Lung (tissue), 11 donors: ENCODE measurements at regions not wholly inside any gene's neighbourhood (a gene's known extent, or its start where the extent isn't known, plus 50 kb on each side); places are given as distances from the start of the nearest gene placed in this dataset.

ENCODE experiments used
- ATAC-seq: fragments of 200-7000 bp; cut with Tn5 transposase; one replicate; pipeline ENCODE4 v1.9.1; 2020; ENCODE audit warnings: moderate number of reproducible peaks; ENCODE audit not compliant: insufficient read depth, low FRiP score
- DNase-seq, 3 donors: peaks; one replicate each; pipeline ENCODE4 v3.0.0-alpha.2; 2013 to 2017
- H3K27ac ChIP-seq, 2 donors: one replicate each; pipeline ENCODE4 v1.5.1; 2013; ENCODE audit warnings: mild to moderate bottlenecking in 2 of 2, moderate library complexity in 2 of 2, control low read depth in 1 of 2, inconsistent platforms in 1 of 2, low read depth in 1 of 2, low read length in 1 of 2
- H3K27me3 ChIP-seq, 3 donors: one replicate each; pipeline ENCODE4 v1.5.1; 2013; ENCODE audit warnings: low read length in 2 of 3; ENCODE audit not compliant: control insufficient read depth in 3 of 3, insufficient read depth in 3 of 3
- H3K36me3 ChIP-seq, 4 donors: one replicate each; pipeline ENCODE4 v1.5.1; 2013; ENCODE audit warnings: low read length in 4 of 4, mild to moderate bottlenecking in 1 of 4, moderate library complexity in 1 of 4; ENCODE audit not compliant: control insufficient read depth in 4 of 4, insufficient read depth in 4 of 4
- H3K4me1 ChIP-seq, 5 donors: one replicate each; pipeline ENCODE4 v1.5.1; 2013; ENCODE audit warnings: low read length in 5 of 5, mild to moderate bottlenecking in 2 of 5, moderate library complexity in 1 of 5; ENCODE audit not compliant: control insufficient read depth in 5 of 5, insufficient read depth in 5 of 5
- H3K4me3 ChIP-seq: one replicate; pipeline ENCODE4 v1.5.1; 2013; ENCODE audit warnings: mild to moderate bottlenecking, control low read depth, moderate library complexity
- H3K9ac ChIP-seq, 2 donors: one replicate each; pipeline ENCODE4 v1.5.1; 2013; ENCODE audit warnings: low read length in 2 of 2, control low read depth in 1 of 2; ENCODE audit not compliant: insufficient read depth in 1 of 2
- H3K9me3 ChIP-seq, 4 donors: one replicate each; pipeline ENCODE4 v1.5.1; 2013; ENCODE audit warnings: low read length in 3 of 4, mild to moderate bottlenecking in 1 of 4, moderate library complexity in 1 of 4; ENCODE audit not compliant: control insufficient read depth in 4 of 4, insufficient read depth in 3 of 4
- WGBS, 2 donors: extraction: QIAGEN DNeasy Blood & Tissue Kit; methylation state at CpG; one replicate each; pipeline ENCODE4 v1.1.7; 2013; 5-methylcytosine and 5-hydroxymethylcytosine counted together
- TF ChIP-seq, protein P1 (sequence below): IDR thresholded peaks from 2 replicates; pipeline ENCODE4 v1.5.1; 2012; ENCODE audit warnings: mild to moderate bottlenecking; ENCODE audit errors: control extremely low read depth, extremely low read depth
- donor health status: control.
- donor health status: control.
- donor health status: Bipolar disorder and iron deficiency.
- donor health status: healthy.
- donor health status: DM: yes; HTN: yes; CAD: no.

DNA sequence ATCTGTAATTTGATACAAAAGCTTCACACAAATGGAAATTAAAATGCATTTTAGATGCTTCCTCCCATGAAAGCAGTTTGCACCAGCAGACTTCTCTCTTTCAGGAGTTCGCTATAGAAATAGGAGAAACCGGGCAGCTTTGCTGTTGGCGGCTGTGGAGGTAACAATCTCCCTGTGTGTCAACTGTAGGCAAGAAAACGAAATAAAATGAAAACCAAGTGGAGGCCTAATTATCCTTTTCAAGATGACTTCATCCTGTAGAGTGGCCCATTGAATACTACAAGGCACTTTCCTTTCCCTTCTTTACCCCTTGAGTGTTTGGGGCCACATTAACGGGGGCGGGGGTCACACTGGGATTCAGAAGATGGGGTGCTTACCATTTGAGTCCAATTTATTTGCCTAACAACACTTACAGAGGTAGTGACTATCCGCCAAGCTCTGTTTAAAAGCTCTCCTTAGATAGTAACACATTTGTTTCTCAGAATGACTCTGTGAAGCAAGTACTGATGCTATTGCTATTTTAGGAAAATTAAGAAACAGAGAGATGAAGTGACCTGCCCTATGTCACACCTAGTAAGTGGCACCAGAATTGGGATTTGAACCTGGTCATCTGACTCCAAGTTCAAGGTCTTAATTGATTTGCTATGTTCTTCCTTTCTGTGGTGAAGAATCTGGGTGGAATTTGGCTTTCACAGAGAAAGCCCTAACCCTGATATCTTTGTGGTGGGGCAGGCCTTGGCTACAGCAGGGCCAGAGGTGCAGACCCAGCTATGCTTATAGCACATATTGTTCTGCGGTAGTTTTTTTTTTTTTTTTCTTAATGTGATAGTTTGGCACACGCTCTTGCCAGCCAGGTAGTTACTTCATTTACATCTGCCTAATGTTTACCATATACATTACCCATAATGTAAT lies 125.5 kb upstream of the MPHOSPH6 start:
- no peak for DNase-seq
- peaks cover 0 to 4% (median 0%) of the 10 kb centered on the region in 5 donors for H3K4me1 ChIP-seq
- WGBS, 2 donors: 88 to 92% methylated on average over 9 of the region's 9 CpGs
- H3K27ac ChIP-seq: no peak overlapping the region
- H3K36me3 ChIP-seq: no peaks in the 10 kb centered on the region
- no peaks in the 10 kb centered on the region for H3K9me3 ChIP-seq
- TF ChIP-seq, protein P1, sequence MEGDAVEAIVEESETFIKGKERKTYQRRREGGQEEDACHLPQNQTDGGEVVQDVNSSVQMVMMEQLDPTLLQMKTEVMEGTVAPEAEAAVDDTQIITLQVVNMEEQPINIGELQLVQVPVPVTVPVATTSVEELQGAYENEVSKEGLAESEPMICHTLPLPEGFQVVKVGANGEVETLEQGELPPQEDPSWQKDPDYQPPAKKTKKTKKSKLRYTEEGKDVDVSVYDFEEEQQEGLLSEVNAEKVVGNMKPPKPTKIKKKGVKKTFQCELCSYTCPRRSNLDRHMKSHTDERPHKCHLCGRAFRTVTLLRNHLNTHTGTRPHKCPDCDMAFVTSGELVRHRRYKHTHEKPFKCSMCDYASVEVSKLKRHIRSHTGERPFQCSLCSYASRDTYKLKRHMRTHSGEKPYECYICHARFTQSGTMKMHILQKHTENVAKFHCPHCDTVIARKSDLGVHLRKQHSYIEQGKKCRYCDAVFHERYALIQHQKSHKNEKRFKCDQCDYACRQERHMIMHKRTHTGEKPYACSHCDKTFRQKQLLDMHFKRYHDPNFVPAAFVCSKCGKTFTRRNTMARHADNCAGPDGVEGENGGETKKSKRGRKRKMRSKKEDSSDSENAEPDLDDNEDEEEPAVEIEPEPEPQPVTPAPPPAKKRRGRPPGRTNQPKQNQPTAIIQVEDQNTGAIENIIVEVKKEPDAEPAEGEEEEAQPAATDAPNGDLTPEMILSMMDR: no peak
- H3K9ac ChIP-seq: no peak overlapping the region
- H3K4me3 ChIP-seq: no peak overlapping the region
- ATAC-seq: no peak
- H3K27me3 ChIP-seq: no peaks in the 10 kb centered on the region

DNA sequence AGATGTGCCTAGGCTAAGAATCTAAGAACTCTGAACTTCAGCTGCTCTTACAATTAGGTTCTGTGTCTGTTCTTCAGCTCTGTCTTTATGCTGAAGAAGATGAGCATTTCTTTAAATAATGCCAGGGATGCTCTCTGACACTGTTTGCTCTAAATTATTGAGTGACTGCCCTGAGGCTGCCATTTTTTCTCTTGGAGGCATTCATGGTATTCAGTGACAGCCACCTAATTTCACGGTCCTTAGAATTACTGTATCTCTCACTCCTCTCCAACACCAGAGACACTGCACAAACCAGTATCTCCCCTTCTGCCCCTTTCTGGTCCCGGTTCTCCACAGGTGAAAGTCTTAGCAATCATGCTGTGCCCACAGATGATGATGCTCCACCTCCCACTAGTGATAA lies 123.6 kb upstream of the MPHOSPH6 start:
- H3K9me3 ChIP-seq: peaks cover 0 to 1% (median 0%) of the 10 kb centered on the region in 4 donors
- no peak overlapping the region for H3K27ac ChIP-seq
- H3K9ac ChIP-seq: no peak overlapping the region
- no peaks in the 10 kb centered on the region for H3K36me3 ChIP-seq
- peaks cover 0 to 4% (median 0%) of the 10 kb centered on the region in 5 donors for H3K4me1 ChIP-seq
- no peaks in the 10 kb centered on the region for H3K27me3 ChIP-seq
- no peak overlapping the region for H3K4me3 ChIP-seq
- 92 to 94% methylated on average over 2 of the region's 2 CpGs for WGBS, 2 donors
- no peak for DNase-seq
- no peak for ATAC-seq
- TF ChIP-seq, protein P1: no peak

DNA sequence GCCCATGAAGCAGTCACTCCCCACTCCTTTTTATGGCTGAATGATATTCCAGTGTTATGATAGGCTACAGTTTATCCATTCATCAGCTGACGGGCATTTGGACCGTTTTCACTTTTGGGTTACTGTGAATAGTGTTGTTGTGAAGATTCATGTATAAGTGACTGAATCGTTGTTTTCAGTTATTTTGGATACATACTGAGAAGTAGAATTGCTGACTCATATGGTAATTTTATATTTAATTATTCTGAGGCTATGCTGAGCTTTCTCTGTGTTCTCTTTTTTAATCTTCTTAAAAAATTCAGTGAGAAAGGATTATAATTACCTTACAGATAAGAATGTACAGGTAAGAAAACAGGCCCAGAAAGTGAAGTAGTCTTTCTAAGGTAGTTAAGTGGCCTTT lies 117.9 kb upstream of the MPHOSPH6 start:
- Histone ChIP-seq H3K9me3 (peaks cover 0 to 3% (median 0%) of the 10 kb centered on the region in 4 donors), H3K27ac (no peak overlapping the region), H3K4me3 (no peak overlapping the region), H3K4me1 (peaks cover 0 to 6% (median 0%) of the 10 kb centered on the region in 5 donors), H3K36me3 (no peaks in the 10 kb centered on the region), H3K9ac (no peak overlapping the region), H3K27me3 (no peaks in the 10 kb centered on the region)
- WGBS, 2 donors: 90% methylated on average over 3 of the region's 3 CpGs
- TF ChIP-seq, protein P1: no peak
- no peak for ATAC-seq
- DNase-seq: no peak
